GM12878 (cell line): ENCODE measurements at regions not wholly inside any gene's neighbourhood (a gene's known extent, or its start where the extent isn't known, plus 50 kb on each side); places are given as distances from the start of the nearest gene placed in this dataset.

ENCODE experiments used
- ATAC-seq: fragments of 200-7000 bp; cut with Tn5 transposase; 3 replicates; pipeline ENCODE4 v1.9.1; 2020; ENCODE audit warnings: mild to moderate bottlenecking, moderate library complexity
- BruUV-seq: library from RNA; stranded (reverse); fragments of 400-500 nt; replicated peaks from 2 replicates; lab custom pipeline; 2021; lab: Mats Ljungman, UMichigan
- CTCF ChIA-PET: fragments of 300-600 bp; sonication (Branson Sonifier 250); formaldehyde crosslinking; extraction: SDS; loops from one replicate; lab custom pipeline; 2021; ENCODE audit warnings: inconsistent platforms; lab: Yijun Ruan, JAX
- POLR2A ChIA-PET: fragments of 350-600 bp; formaldehyde crosslinking; extraction: SDS; loops from one replicate; lab custom pipeline; 2021; ENCODE audit warnings: inconsistent platforms; lab: Charles Lee
- RAD21 ChIA-PET: fragments of 300-600 bp; sonication (Branson Sonifier 250); formaldehyde crosslinking; loops from one replicate; lab custom pipeline; 2023; ENCODE audit warnings: antibody characterized with exemption; ENCODE audit not compliant: unreplicated experiment; lab: Charles Lee
- SMC1A ChIA-PET: fragments of 300-600 bp; sonication (Branson Sonifier 250); formaldehyde crosslinking; loops from one replicate; lab custom pipeline; 2023; ENCODE audit not compliant: unreplicated experiment, uncharacterized antibody; lab: Charles Lee
- DNase-seq: peaks from one replicate; pipeline ENCODE4 v3.0.0-alpha.2; 2011; ENCODE audit warnings: low read depth, low spot score
- FAIRE-seq: peaks from 3 replicates; lab custom pipeline; 2011; peaks lifted over from hg19 to GRCh38; lab: Jason Lieb, UNC
- H2AFZ ChIP-seq: 2 replicates; pipeline ENCODE4 v1.6.0; 2011; ENCODE audit warnings: low read depth, low read length, control low read depth; ENCODE audit not compliant: control insufficient read depth
- H3K27ac ChIP-seq: 2 replicates; pipeline ENCODE4 v1.5.1; 2011; ENCODE audit warnings: control low read depth; ENCODE audit not compliant: control insufficient read depth, insufficient read depth
- H3K27me3 ChIP-seq, 2 experiments: replicated peaks in 1 of 2; 2 replicates each; pipeline versions ENCODE4 v1.6.0 to v1.6.1; 2011; ENCODE audit warnings: low read length in 1 of 2; ENCODE audit not compliant: control insufficient read depth in 2 of 2, insufficient read depth in 2 of 2
- H3K36me3 ChIP-seq, 2 experiments: 2 replicates each; pipeline ENCODE4 v1.5.1; 2011; ENCODE audit warnings: low read length in 1 of 2; ENCODE audit not compliant: control insufficient read depth in 2 of 2, insufficient read depth in 2 of 2
- H3K4me1 ChIP-seq: 2 replicates; pipeline ENCODE4 v1.6.1; 2011; ENCODE audit warnings: mild to moderate bottlenecking, low read length, moderate library complexity, mixed read lengths; ENCODE audit not compliant: control insufficient read depth, insufficient read depth
- H3K4me2 ChIP-seq: 2 replicates; pipeline ENCODE4 v1.6.0; 2011; ENCODE audit warnings: control low read depth; ENCODE audit not compliant: control insufficient read depth, insufficient read depth
- H3K4me3 ChIP-seq: fragments of 200-600 bp; sonication (generic); 2 replicates; pipeline ENCODE4 v1.5.1; 2016
- H3K79me2 ChIP-seq: 2 replicates; pipeline ENCODE4 v1.6.0; 2011; ENCODE audit warnings: low read length; ENCODE audit not compliant: control insufficient read depth, insufficient read depth
- H3K9ac ChIP-seq: 2 replicates; pipeline ENCODE4 v1.8.0; 2011; ENCODE audit warnings: low read length, control low read depth, mixed read lengths; ENCODE audit not compliant: control insufficient read depth, insufficient read depth
- H3K9me3 ChIP-seq: replicated peaks from 3 replicates; pipeline ENCODE4 v1.5.1; 2011; ENCODE audit warnings: mild to moderate bottlenecking, low read length; ENCODE audit not compliant: control insufficient read depth, insufficient read depth
- H4K20me1 ChIP-seq: 2 replicates; pipeline ENCODE4 v1.6.0; 2011; ENCODE audit not compliant: control insufficient read depth, insufficient read depth
- BCL11A ChIP-seq: IDR thresholded peaks from 2 replicates; pipeline ENCODE4 v1.6.1; 2011; ENCODE audit warnings: low read depth, low read length
- BCL3 ChIP-seq: IDR thresholded peaks from 2 replicates; pipeline ENCODE4 v1.6.1; 2011; ENCODE audit warnings: borderline replicate concordance, low read depth, mild to moderate bottlenecking, moderate library complexity, low read length; ENCODE audit not compliant: insufficient read depth, poor library complexity, severe bottlenecking
- CBX5 ChIP-seq: sonication (generic); IDR thresholded peaks from 2 replicates; pipeline ENCODE4 v1.6.1; 2016; ENCODE audit warnings: low read depth, moderate library complexity, mild to moderate bottlenecking, inconsistent platforms
- CHD1 ChIP-seq: IDR thresholded peaks from 2 replicates; pipeline ENCODE4 v1.6.1; 2012; ENCODE audit warnings: low read depth, low read length, improper control_type of control experiment
- CREM ChIP-seq: IDR thresholded peaks from 2 replicates; pipeline ENCODE4 v1.6.1; 2014; ENCODE audit warnings: antibody characterized with exemption, low read depth
- FOXM1 ChIP-seq: IDR thresholded peaks from 2 replicates; pipeline ENCODE4 v1.6.1; 2012; ENCODE audit warnings: low read depth, mild to moderate bottlenecking, inconsistent platforms, low read length, moderate library complexity
- POLR2AphosphoS5 ChIP-seq: IDR thresholded peaks from 2 replicates; pipeline ENCODE4 v1.6.1; 2011; ENCODE audit warnings: mild to moderate bottlenecking, low read length, inconsistent platforms
- RUNX3 ChIP-seq: IDR thresholded peaks from 2 replicates; pipeline ENCODE4 v1.6.1; 2012; ENCODE audit warnings: low read length, inconsistent platforms
- SIX5 ChIP-seq: IDR thresholded peaks from 2 replicates; pipeline ENCODE4 v1.6.1; 2011; ENCODE audit warnings: mild to moderate bottlenecking, low read depth, low read length, moderate library complexity; ENCODE audit not compliant: severe bottlenecking
- TCF3 ChIP-seq: IDR thresholded peaks from 2 replicates; pipeline ENCODE4 v1.6.1; 2012; ENCODE audit warnings: low read depth, mild to moderate bottlenecking, low read length, borderline replicate concordance; ENCODE audit not compliant: insufficient read depth
- WGBS: methylation state at CpG from one replicate; pipeline ENCODE4 v1.1.6; 2016; ENCODE audit warnings: low lambda C conversion rate; ENCODE audit not compliant: insufficient replicate concordance, insufficient coverage; ENCODE audit errors: missing lambda C conversion rate; 5-methylcytosine and 5-hydroxymethylcytosine counted together
- in situ Hi-C: fragments of 300-500 bp; cut with MboI; formaldehyde crosslinking; loops from 9 replicates; pipeline ENCODE4 v1.14.3; 2018; ENCODE audit warnings: mixed read lengths
- intact Hi-C: fragments of 100-400 bp; cut with micrococcal nuclease; formaldehyde crosslinking; loops from one replicate; pipeline ENCODE4 v1.14.2; 2022; ENCODE audit not compliant: unreplicated experiment

- ChIA-PET CTCF (no interaction called here), SMC1A (no interaction called here), RAD21 (no interaction called here), POLR2A (no interaction called here)
- no peak for ATAC-seq
- BruUV-seq: no TSS peak
- intact Hi-C loops (no loop called here), in situ Hi-C loops (no loop called here)
- no peak overlapping the region for H3K4me2 ChIP-seq
- H2AFZ ChIP-seq: no peak overlapping the region
- no peak for DNase-seq
- TF ChIP-seq BCL11A (no peak), SIX5 (no peak), RUNX3 (no peak), POLR2AphosphoS5 (no peak), BCL3 (no peak), FOXM1 (no peak), CBX5 (no peak), CREM (no peak), TCF3 (no peak), CHD1 (no peak)
- no peak overlapping the region for H3K27ac ChIP-seq
- no peak overlapping the region for H3K4me3 ChIP-seq
- WGBS: 28% methylated on average over 3 of the region's 3 CpGs
- no peaks in the 10 kb centered on the region for H3K79me2 ChIP-seq
- no peak overlapping the region for H3K9ac ChIP-seq
- H3K27me3 ChIP-seq: no peaks in the 10 kb centered on the region
- H4K20me1 ChIP-seq: no peaks in the 10 kb centered on the region; the same call in 1 of the 2 replicates
- no peaks in the 10 kb centered on the region for H3K4me1 ChIP-seq
- no peaks in the 10 kb centered on the region for H3K36me3 ChIP-seq
- FAIRE-seq: no peak
- H3K9me3 ChIP-seq: no peaks in the 10 kb centered on the region
Measured at GRCh38 chr11:134678744-134679143, 266.7 kb upstream of the B3GAT1 start.
